ENCODE measurements at regions not wholly inside any gene's neighbourhood (a gene's known extent, or its start where the extent isn't known, plus 50 kb on each side); places are given as distances from the start of the nearest gene placed in this dataset.

DNA sequence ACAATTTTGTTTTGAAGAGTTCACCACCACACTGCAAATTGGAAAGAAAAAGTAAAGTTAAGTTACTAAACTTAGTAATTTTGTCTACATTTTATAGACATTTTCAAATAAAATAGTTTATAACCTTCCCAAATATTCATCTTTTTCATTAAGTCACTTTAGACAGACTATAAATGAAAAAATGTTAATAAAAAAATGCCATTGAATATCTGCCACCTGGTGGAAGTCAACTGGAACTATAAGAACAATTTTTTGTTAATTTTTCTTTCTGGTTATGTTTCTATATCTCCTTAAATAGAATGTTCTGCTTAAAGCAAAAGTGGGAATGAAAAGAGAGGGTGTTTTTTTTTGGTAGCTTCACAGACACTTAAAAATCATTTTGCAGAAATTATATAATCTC, 534.4 kb upstream of the PCDH10 start:
- TF ChIP-seq EZH2 (IDR thresholded peaks at IDR 0.05; ENCODE audit: low read length): no peak
- TF ChIP-seq, protein P1, sequence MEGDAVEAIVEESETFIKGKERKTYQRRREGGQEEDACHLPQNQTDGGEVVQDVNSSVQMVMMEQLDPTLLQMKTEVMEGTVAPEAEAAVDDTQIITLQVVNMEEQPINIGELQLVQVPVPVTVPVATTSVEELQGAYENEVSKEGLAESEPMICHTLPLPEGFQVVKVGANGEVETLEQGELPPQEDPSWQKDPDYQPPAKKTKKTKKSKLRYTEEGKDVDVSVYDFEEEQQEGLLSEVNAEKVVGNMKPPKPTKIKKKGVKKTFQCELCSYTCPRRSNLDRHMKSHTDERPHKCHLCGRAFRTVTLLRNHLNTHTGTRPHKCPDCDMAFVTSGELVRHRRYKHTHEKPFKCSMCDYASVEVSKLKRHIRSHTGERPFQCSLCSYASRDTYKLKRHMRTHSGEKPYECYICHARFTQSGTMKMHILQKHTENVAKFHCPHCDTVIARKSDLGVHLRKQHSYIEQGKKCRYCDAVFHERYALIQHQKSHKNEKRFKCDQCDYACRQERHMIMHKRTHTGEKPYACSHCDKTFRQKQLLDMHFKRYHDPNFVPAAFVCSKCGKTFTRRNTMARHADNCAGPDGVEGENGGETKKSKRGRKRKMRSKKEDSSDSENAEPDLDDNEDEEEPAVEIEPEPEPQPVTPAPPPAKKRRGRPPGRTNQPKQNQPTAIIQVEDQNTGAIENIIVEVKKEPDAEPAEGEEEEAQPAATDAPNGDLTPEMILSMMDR (optimal IDR thresholded peaks at IDR 0.05 in 1 of 3, IDR thresholded peaks at IDR 0.05 in 1 of 3, conservative IDR thresholded peaks at IDR 0.05 in 1 of 3; ENCODE audit: extremely low read depth in 1 of 3, insufficient read depth in 2 of 3, low read length in 3 of 3): peak in 1 of 3 experiments; percentile 20
